DOHH2 (cell line): ENCODE measurements at regions not wholly inside any gene's neighbourhood (a gene's known extent, or its start where the extent isn't known, plus 50 kb on each side); places are given as distances from the start of the nearest gene placed in this dataset.

ENCODE experiments used
- H3F3A ChIP-seq: fragments of 200-600 bp; sonication (generic), shearing (Covaris generic); 2 replicates; pipeline ENCODE4 v1.6.0; 2016; ENCODE audit warnings: antibody characterized with exemption, mild to moderate bottlenecking; ENCODE audit not compliant: control insufficient read depth, insufficient read depth
- H3K27ac ChIP-seq: fragments of 200-600 bp; sonication (generic); 2 replicates; pipeline ENCODE4 v1.5.1; 2014; ENCODE audit warnings: low read depth, mild to moderate bottlenecking, low read length, moderate library complexity
- H3K27me3 ChIP-seq: fragments of 200-600 bp; sonication (generic); 2 replicates; pipeline ENCODE4 v1.6.1; 2014; ENCODE audit warnings: mild to moderate bottlenecking, low read length, mixed read lengths; ENCODE audit not compliant: control insufficient read depth
- H3K36me3 ChIP-seq: fragments of 200-600 bp; sonication (generic); 2 replicates; pipeline ENCODE4 v1.6.1; 2014; ENCODE audit warnings: mild to moderate bottlenecking, low read length, moderate library complexity, mixed read lengths; ENCODE audit not compliant: control insufficient read depth
- H3K4me1 ChIP-seq: fragments of 200-600 bp; sonication (generic); 2 replicates; pipeline ENCODE4 v1.6.1; 2014; ENCODE audit warnings: mild to moderate bottlenecking, low read length, mixed read lengths; ENCODE audit not compliant: control insufficient read depth
- H3K4me2 ChIP-seq: fragments of 200-600 bp; sonication (generic); 2 replicates; pipeline ENCODE4 v1.6.0; 2014; ENCODE audit warnings: mild to moderate bottlenecking, low read length, moderate library complexity
- H3K4me3 ChIP-seq: fragments of 200-600 bp; sonication (generic); 2 replicates; pipeline ENCODE4 v1.5.1; 2014; ENCODE audit warnings: mild to moderate bottlenecking, low read length, mixed read lengths
- H3K79me2 ChIP-seq: fragments of 200-600 bp; sonication (generic); 2 replicates; pipeline ENCODE4 v1.6.1; 2014; ENCODE audit warnings: mild to moderate bottlenecking, low read length, mixed read lengths; ENCODE audit not compliant: control insufficient read depth
- H3K9me2 ChIP-seq: fragments of 200-600 bp; sonication (generic); replicated peaks from 2 replicates; pipeline ENCODE4 v1.6.1; 2014; ENCODE audit warnings: mild to moderate bottlenecking, low read length, mixed read lengths; ENCODE audit not compliant: control insufficient read depth
- H3K9me3 ChIP-seq: fragments of 200-600 bp; sonication (generic); 2 replicates; pipeline ENCODE4 v1.6.1; 2014; ENCODE audit warnings: antibody characterized with exemption, low read length, mixed read lengths; ENCODE audit not compliant: control insufficient read depth, insufficient read depth
- H4K20me1 ChIP-seq: fragments of 200-600 bp; sonication (generic); 2 replicates; pipeline ENCODE4 v1.6.0; 2014; ENCODE audit warnings: low read depth, mild to moderate bottlenecking, antibody characterized with exemption, low read length, moderate library complexity; ENCODE audit not compliant: control insufficient read depth, insufficient read depth
- EZH2phosphoT487 ChIP-seq: fragments of 200-600 bp; sonication (generic); IDR thresholded peaks from 2 replicates; pipeline ENCODE4 v1.6.1; 2017; ENCODE audit warnings: borderline replicate concordance, mild to moderate bottlenecking, antibody characterized with exemption, low read length, moderate library complexity, mixed read lengths
- TF ChIP-seq, protein P1 (sequence below): fragments of 200-600 bp; sonication (generic); IDR thresholded peaks from one replicate; pipeline ENCODE4 v1.5.1; 2014; ENCODE audit warnings: antibody characterized with exemption, mild to moderate bottlenecking, low read depth, low read length; ENCODE audit not compliant: poor library complexity, severe bottlenecking

DNA sequence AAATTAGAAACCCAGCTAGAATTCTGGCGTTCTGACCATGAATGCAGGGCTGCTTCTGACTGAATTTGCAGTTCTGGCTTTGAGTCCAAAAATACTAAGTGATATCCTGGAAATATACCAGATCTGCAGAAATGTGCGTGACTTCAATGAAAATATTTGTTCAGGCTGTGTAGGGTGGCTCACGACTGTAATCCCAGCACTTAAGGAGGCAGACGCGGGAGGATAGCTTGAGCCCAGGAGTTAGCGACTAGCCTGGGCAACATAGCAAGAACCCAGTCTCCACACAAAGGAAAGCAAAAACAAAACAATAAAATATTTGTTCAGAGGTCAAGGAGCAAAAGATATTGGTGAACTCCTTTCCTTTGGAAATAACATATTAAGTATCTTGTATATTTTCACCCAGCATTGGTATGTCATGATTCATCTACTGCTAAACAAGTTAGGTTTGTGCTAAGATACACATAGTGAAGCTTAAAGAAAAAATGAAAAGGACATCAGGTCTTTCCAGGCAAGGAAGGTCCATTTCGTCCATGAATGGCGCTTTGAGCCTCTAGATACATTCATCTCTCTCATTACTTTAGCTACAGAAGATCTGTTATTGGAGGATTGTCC, 239.2 kb downstream of the CMPK2 start:
- Histone ChIP-seq H3K4me3 (no peak overlapping the region), H3K4me1 (no peaks in the 10 kb centered on the region), H4K20me1 (no peaks in the 10 kb centered on the region), H3K9me2 (0 out of 2 replicates have a peak, but pooled peaks cover 2% of the 10 kb centered on the region), H3K27ac (no peak overlapping the region), H3K27me3 (no peaks in the 10 kb centered on the region), H3K9me3 (no peaks in the 10 kb centered on the region), H3K4me2 (no peak overlapping the region), H3K79me2 (no peaks in the 10 kb centered on the region), H3K36me3 (no peaks in the 10 kb centered on the region), H3F3A (no peaks in the 10 kb centered on the region)
- TF ChIP-seq EZH2phosphoT487: no peak
- TF ChIP-seq, protein P1, sequence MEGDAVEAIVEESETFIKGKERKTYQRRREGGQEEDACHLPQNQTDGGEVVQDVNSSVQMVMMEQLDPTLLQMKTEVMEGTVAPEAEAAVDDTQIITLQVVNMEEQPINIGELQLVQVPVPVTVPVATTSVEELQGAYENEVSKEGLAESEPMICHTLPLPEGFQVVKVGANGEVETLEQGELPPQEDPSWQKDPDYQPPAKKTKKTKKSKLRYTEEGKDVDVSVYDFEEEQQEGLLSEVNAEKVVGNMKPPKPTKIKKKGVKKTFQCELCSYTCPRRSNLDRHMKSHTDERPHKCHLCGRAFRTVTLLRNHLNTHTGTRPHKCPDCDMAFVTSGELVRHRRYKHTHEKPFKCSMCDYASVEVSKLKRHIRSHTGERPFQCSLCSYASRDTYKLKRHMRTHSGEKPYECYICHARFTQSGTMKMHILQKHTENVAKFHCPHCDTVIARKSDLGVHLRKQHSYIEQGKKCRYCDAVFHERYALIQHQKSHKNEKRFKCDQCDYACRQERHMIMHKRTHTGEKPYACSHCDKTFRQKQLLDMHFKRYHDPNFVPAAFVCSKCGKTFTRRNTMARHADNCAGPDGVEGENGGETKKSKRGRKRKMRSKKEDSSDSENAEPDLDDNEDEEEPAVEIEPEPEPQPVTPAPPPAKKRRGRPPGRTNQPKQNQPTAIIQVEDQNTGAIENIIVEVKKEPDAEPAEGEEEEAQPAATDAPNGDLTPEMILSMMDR: no peak

DNA sequence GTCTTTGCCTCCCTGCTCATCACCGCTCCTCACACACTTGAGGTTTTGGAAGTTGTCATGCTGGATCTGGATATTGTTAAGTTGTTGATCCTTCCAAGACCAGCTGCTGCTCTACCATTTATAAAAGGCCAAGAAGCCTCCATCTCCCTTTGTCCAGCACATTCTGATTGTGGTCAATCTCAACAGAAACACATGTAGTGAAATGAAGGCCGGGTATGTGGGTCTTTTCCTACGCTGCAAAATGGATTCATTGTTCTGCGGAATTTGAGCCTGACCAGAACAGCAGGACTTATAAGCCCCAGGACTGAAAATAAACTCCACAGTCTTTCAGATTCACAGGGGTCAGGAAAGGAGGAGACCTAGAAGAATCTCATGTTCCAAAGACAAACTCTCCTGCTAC, 238.4 kb downstream of the CMPK2 start:
- Histone ChIP-seq H3K79me2 (no peaks in the 10 kb centered on the region), H3K27me3 (no peaks in the 10 kb centered on the region), H3K27ac (no peak overlapping the region), H3K36me3 (no peaks in the 10 kb centered on the region), H3K9me2 (0 out of 2 replicates have a peak, but pooled peaks cover 2% of the 10 kb centered on the region), H3K4me3 (no peak overlapping the region), H4K20me1 (no peaks in the 10 kb centered on the region), H3K4me1 (no peaks in the 10 kb centered on the region), H3K9me3 (no peaks in the 10 kb centered on the region), H3F3A (no peaks in the 10 kb centered on the region), H3K4me2 (no peak overlapping the region)
- no peak for TF ChIP-seq EZH2phosphoT487
- TF ChIP-seq, protein P1: no peak

DNA sequence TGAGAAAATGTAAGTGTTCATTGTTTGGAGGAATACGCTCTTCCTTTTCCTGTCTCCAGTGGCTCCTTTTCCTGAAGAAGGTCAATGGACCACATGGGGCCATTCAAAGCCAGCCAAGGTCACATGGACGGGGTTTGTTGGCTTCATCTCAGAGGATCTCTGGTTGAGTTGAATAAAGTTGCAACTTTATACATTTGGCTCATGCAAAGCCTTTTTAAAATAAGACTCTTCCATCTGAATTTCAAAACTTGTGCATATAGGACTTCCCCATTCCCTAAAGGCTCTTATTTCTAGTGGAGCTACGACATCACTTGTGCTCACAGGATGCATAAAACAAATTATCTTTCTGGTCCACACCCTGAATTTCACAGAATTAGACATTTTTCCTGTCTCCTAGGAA, 235.5 kb downstream of the CMPK2 start:
- Histone ChIP-seq H3K4me1 (no peaks in the 10 kb centered on the region), H3K27ac (no peak overlapping the region), H3K9me2 (0 out of 2 replicates have a peak, but pooled peaks cover 2% of the 10 kb centered on the region), H3F3A (no peaks in the 10 kb centered on the region), H3K4me3 (no peak overlapping the region), H3K9me3 (no peaks in the 10 kb centered on the region), H3K79me2 (no peaks in the 10 kb centered on the region), H3K4me2 (no peak overlapping the region), H4K20me1 (no peaks in the 10 kb centered on the region), H3K36me3 (no peaks in the 10 kb centered on the region), H3K27me3 (no peaks in the 10 kb centered on the region)
- TF ChIP-seq, protein P1: no peak
- no peak for TF ChIP-seq EZH2phosphoT487
